ENCODE measurements at regions not wholly inside any gene's neighbourhood (a gene's known extent, or its start where the extent isn't known, plus 50 kb on each side); places are given as distances from the start of the nearest gene placed in this dataset.
A peak's percentile ranks its signal among the peaks of the same experiment; 100 is the strongest.

- ChIA-PET POLR2A (ENCODE audit: low non-redundant PET) (no interaction called here), CTCF (no interaction called here)
- no peak overlapping the region for H3K27ac ChIP-seq
- TF ChIP-seq CTCF (conservative IDR thresholded peaks at IDR 0.05; ENCODE audit: low read depth): no peak
- DNase-seq (ENCODE audit: low spot score): peak; percentile 14
Measured at GRCh38 chr9:13053504-13053903, 226.0 kb downstream of the MPDZ start.

- no peak for TF ChIP-seq CTCF (conservative IDR thresholded peaks at IDR 0.05; ENCODE audit: low read depth)
- CTCF ChIA-PET: no interaction called here
- H3K27ac ChIP-seq: no peak overlapping the region
- POLR2A ChIA-PET (ENCODE audit: low non-redundant PET): no interaction called here
- no peak for DNase-seq (ENCODE audit: low spot score)
Measured at GRCh38 chr9:13054389-13054788, 225.1 kb downstream of the MPDZ start.
